Esophagus (tissue), 2 donors: ENCODE measurements at regions not wholly inside any gene's neighbourhood (a gene's known extent, or its start where the extent isn't known, plus 50 kb on each side); places are given as distances from the start of the nearest gene placed in this dataset.

Experiments used
- H3K27ac ChIP-seq, 2 donors: one replicate each; pipeline ENCODE4 v1.5.1; 2013; ENCODE audit warnings: low read depth in 2 of 2, mild to moderate bottlenecking in 2 of 2, inconsistent platforms in 1 of 2, low read length in 1 of 2, moderate library complexity in 1 of 2
- H3K27me3 ChIP-seq, 2 donors: one replicate each; pipeline ENCODE4 v1.6.1; 2013; ENCODE audit warnings: low read length in 2 of 2, control low read depth in 1 of 2, mild to moderate bottlenecking in 1 of 2; ENCODE audit not compliant: insufficient read depth in 2 of 2, control insufficient read depth in 1 of 2
- H3K36me3 ChIP-seq, 2 donors: one replicate each; pipeline ENCODE4 v1.6.1; 2013; ENCODE audit warnings: low read length in 1 of 2; ENCODE audit not compliant: control insufficient read depth in 2 of 2, insufficient read depth in 2 of 2
- H3K4me1 ChIP-seq, 2 donors: one replicate each; pipeline ENCODE4 v1.6.1; 2013; ENCODE audit warnings: low read length in 1 of 2; ENCODE audit not compliant: control insufficient read depth in 2 of 2, insufficient read depth in 2 of 2
- H3K4me3 ChIP-seq, 2 donors: one replicate each; pipeline ENCODE4 v1.5.1; 2013; ENCODE audit warnings: low read length in 2 of 2, mild to moderate bottlenecking in 2 of 2, low read depth in 1 of 2, moderate library complexity in 1 of 2
- H3K9me3 ChIP-seq, 2 donors: one replicate each; pipeline ENCODE4 v1.6.1; 2013; ENCODE audit warnings: mild to moderate bottlenecking in 2 of 2, low read depth in 1 of 2, low read length in 1 of 2, moderate library complexity in 1 of 2; ENCODE audit not compliant: control insufficient read depth in 2 of 2, insufficient read depth in 1 of 2
- WGBS, 2 donors: extraction: QIAGEN DNeasy Blood & Tissue Kit; methylation state at CpG; one replicate each; pipeline ENCODE4 v1.1.7; 2013; 5-methylcytosine and 5-hydroxymethylcytosine counted together
- donor health status: healthy with polysubstance abuse.
- donor health status: Bipolar disorder and iron deficiency.

GRCh38 chr5:113965225-113965624 is 396.6 kb upstream of the KCNN2 start:
- Histone ChIP-seq H3K27me3 (no peaks in the 10 kb centered on the region), H3K9me3 (no peaks in the 10 kb centered on the region), H3K27ac (no peak overlapping the region), H3K4me3 (no peak overlapping the region), H3K4me1 (no peaks in the 10 kb centered on the region), H3K36me3 (no peaks in the 10 kb centered on the region)
- 87 to 89% methylated on average over 3 of the region's 3 CpGs for WGBS, 2 donors

- Histone ChIP-seq H3K4me3 (no peak overlapping the region), H3K4me1 (no peaks in the 10 kb centered on the region), H3K9me3 (no peaks in the 10 kb centered on the region), H3K27ac (no peak overlapping the region), H3K36me3 (no peaks in the 10 kb centered on the region), H3K27me3 (no peaks in the 10 kb centered on the region)
These were observed 392.0 kb upstream of the KCNN2 start for GRCh38 chr5:113969901-113970300.

GRCh38 chr5:113971454-113971853 is 390.4 kb upstream of the KCNN2 start:
- H3K27me3 ChIP-seq: no peaks in the 10 kb centered on the region
- H3K4me3 ChIP-seq: no peak overlapping the region
- H3K27ac ChIP-seq: no peak overlapping the region
- no peaks in the 10 kb centered on the region for H3K36me3 ChIP-seq
- H3K4me1 ChIP-seq: no peaks in the 10 kb centered on the region
- no peaks in the 10 kb centered on the region for H3K9me3 ChIP-seq
- 37 to 45% methylated on average over 1 of the region's 1 CpG for WGBS, 2 donors

GRCh38 chr5:113974976-113975375 is 386.9 kb upstream of the KCNN2 start:
- no peaks in the 10 kb centered on the region for H3K27me3 ChIP-seq
- no peak overlapping the region for H3K4me3 ChIP-seq
- H3K27ac ChIP-seq: no peak overlapping the region
- H3K36me3 ChIP-seq: no peaks in the 10 kb centered on the region
- no peaks in the 10 kb centered on the region for H3K9me3 ChIP-seq
- no peaks in the 10 kb centered on the region for H3K4me1 ChIP-seq
- WGBS, 2 donors: 90 to 96% methylated on average over 1 of the region's 1 CpG

DNA sequence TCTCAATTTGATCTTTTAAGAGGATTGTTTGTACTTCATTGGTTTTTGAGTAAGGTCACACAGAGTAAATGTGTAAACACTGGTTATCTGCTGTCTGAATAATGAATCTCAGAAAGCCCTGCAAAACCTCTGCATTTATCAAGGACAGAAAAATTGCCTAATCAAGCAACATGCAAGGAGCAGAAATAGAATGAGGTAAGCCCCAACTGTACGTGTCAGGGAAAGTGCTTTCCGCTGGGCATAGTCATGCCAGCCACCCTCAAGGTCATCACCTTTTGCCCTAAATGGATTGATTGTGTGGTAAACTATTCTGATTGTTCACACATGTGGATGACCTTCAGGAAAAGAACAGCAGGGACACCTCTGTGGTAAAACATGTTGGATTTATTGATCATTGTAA is 376.9 kb upstream of the KCNN2 start:
- H3K27ac ChIP-seq: no peak overlapping the region
- H3K4me3 ChIP-seq: no peak overlapping the region
- H3K27me3 ChIP-seq: no peaks in the 10 kb centered on the region
- H3K36me3 ChIP-seq: no peaks in the 10 kb centered on the region
- 37 to 46% methylated on average over 2 of the region's 2 CpGs for WGBS, 2 donors
- H3K9me3 ChIP-seq: no peaks in the 10 kb centered on the region
- no peaks in the 10 kb centered on the region for H3K4me1 ChIP-seq

DNA sequence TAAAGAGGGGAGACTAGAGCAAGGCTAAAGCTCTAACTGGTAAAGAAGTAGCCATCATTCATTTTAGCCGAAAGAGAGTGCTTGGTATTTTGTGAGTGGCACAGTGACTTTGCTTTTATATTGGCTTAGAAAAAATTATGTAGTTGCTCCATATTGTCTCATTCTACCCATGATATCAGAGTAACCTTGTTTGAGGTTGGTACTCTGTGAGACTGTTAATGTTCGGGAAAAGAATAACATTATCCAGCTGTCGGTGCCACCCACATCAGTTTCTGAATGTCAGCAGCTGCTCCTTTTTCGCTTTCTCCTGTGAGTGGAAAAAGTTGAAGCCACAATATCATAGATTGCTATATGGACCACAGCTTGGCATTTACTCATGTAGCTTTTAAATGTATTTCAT is 376.4 kb upstream of the KCNN2 start:
- no peak overlapping the region for H3K27ac ChIP-seq
- no peak overlapping the region for H3K4me3 ChIP-seq
- no peaks in the 10 kb centered on the region for H3K9me3 ChIP-seq
- H3K27me3 ChIP-seq: no peaks in the 10 kb centered on the region
- H3K4me1 ChIP-seq: no peaks in the 10 kb centered on the region
- H3K36me3 ChIP-seq: no peaks in the 10 kb centered on the region
- 76 to 79% methylated on average over 4 of the region's 4 CpGs for WGBS, 2 donors

DNA sequence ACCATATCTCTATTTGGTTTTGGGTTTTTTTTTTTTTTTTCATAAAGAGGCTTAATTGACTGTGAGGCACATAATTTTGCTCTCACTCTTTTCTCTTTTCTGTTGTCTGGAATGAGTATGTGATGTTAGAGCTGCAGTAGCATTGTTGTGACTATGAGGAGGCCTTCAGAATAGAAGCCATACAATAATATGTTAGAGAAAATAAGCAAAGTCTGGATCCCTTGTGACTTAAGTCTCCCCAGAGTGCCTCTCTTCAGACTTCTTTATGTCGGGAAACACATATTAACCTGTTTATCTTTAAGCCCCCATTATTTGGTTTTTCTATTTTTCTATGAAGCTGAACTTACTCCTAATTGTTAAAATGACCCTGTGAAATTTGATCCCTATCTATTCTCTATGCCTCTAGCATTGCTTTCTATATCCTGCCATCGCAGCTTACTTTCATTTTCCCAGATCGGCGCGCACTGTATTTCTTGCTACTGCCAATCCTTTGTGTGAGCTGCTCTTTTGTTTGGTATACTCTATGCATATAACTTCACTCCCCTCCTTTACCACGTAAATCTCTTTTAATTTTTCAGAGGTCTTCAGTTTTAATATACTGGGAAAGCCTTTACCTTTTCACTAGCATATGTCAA is 372.5 kb upstream of the KCNN2 start:
- Histone ChIP-seq H3K9me3 (no peaks in the 10 kb centered on the region), H3K27ac (no peak overlapping the region), H3K27me3 (no peaks in the 10 kb centered on the region), H3K4me3 (no peak overlapping the region), H3K36me3 (no peaks in the 10 kb centered on the region), H3K4me1 (no peaks in the 10 kb centered on the region)
- 67 to 75% methylated on average over 6 of the region's 6 CpGs for WGBS, 2 donors

- Histone ChIP-seq H3K9me3 (no peaks in the 10 kb centered on the region), H3K4me1 (no peaks in the 10 kb centered on the region), H3K36me3 (no peaks in the 10 kb centered on the region), H3K4me3 (no peak overlapping the region), H3K27ac (no peak overlapping the region), H3K27me3 (no peaks in the 10 kb centered on the region)
These were observed 372.0 kb upstream of the KCNN2 start for GRCh38 chr5:113989913-113990305.

DNA sequence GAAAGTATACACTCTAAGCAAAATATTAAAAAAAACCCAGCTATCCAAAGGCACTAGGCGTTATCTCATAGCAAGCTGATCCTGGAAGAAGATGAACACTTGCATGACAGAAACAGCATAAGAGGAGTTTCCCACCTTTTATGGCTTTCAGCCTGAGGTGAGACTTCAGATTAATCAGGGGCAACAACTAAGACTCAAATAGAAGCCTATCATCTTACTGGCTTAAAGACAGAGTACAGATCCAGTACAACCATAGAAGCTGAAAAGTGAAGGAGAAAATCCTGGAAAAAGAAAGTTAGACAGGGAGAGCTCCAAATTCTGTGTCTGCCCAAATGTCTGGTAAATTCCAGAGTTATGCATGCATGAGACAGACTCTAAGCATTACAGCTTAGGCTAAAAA is 360.8 kb upstream of the KCNN2 start:
- Histone ChIP-seq H3K27me3 (no peaks in the 10 kb centered on the region), H3K4me1 (no peaks in the 10 kb centered on the region), H3K4me3 (no peak overlapping the region), H3K9me3 (no peaks in the 10 kb centered on the region), H3K27ac (no peak overlapping the region), H3K36me3 (no peaks in the 10 kb centered on the region)
- 38 to 42% methylated on average over 1 of the region's 1 CpG for WGBS, 2 donors

- no peak overlapping the region for H3K27ac ChIP-seq
- H3K4me1 ChIP-seq: no peaks in the 10 kb centered on the region
- no peaks in the 10 kb centered on the region for H3K36me3 ChIP-seq
- H3K4me3 ChIP-seq: no peak overlapping the region
- H3K27me3 ChIP-seq: no peaks in the 10 kb centered on the region
- WGBS, 2 donors: 33 to 52% methylated on average over 2 of the region's 2 CpGs
- H3K9me3 ChIP-seq: no peaks in the 10 kb centered on the region
These were observed 355.3 kb upstream of the KCNN2 start for GRCh38 chr5:114006582-114006981.
